Lower leg skin (tissue), 4 donors: ENCODE measurements at regions not wholly inside any gene's neighbourhood (a gene's known extent, or its start where the extent isn't known, plus 50 kb on each side); places are given as distances from the start of the nearest gene placed in this dataset.
A peak's percentile ranks its signal among the peaks of the same experiment; 100 is the strongest.

ENCODE experiments used
- DNase-seq, 2 donors: peaks; one replicate each; pipeline ENCODE4 v3.0.0-alpha.2; 2019; ENCODE audit warnings: low spot score in 2 of 2
- H3K4me3 ChIP-seq: fragments of 200-600 bp; sonication (generic); 2 replicates; pipeline ENCODE4 v1.5.1; 2017; ENCODE audit warnings: mild to moderate bottlenecking, low read depth; ENCODE audit not compliant: poor library complexity, severe bottlenecking
- POLR2A ChIP-seq, 2 donors: fragments of 450-650 bp; IDR thresholded peaks; one replicate each; pipeline ENCODE4 v1.6.1; 2016 to 2017; ENCODE audit warnings: antibody characterized with exemption in 2 of 2, mild to moderate bottlenecking in 1 of 2, moderate library complexity in 1 of 2
- WGBS, 2 donors: methylation state at CpG; one replicate each; pipeline ENCODE4 v1.1.5; 2018; 5-methylcytosine and 5-hydroxymethylcytosine counted together
- intact Hi-C: fragments of 100-400 bp; cut with DNase I; formaldehyde crosslinking; loops from one replicate; pipeline ENCODE4 v1.15.0; 2023; ENCODE audit warnings: low total_unique reads
- TF ChIP-seq, protein P1 (sequence below), 3 donors: fragments of 450-650 bp; IDR thresholded peaks; one replicate each; pipeline ENCODE4 v1.5.1; 2016; ENCODE audit warnings: antibody characterized with exemption in 3 of 3, mild to moderate bottlenecking in 3 of 3, moderate library complexity in 2 of 3

DNA sequence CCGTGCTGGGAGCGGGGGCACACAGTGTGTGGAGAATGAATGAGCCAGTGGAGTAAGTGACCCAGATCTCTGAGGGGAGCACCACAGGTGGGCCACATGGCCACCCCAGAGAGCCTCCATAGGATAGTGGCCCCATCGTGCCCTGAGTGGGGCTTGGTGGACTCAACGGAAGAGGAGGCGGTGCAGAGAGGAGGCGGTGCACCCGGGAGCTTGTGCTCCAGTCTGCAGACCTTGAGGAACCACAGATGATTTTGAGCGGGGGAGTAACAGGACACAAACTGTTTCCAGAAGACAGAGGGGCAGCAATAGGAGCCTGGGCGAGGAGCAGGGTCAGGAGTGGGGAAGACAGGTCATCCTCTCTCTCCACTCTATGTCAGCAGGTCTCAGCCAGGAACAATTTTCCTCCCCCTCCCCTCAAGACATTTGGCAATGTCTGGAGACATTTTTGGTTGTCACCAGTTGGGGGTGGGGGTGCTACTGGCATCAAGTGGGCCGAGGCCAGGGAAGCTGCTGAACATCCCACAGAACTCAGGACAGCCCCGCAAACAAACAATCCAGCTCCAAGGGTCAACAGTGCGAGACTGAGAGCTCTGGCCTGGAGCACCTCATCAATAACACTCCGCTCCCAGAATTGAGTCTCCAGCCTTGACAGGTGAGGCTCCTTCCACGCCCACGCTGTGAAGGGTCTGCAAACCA, 182.2 kb downstream of the USP12 start:
- 73 to 76% methylated on average over 15 of the region's 15 CpGs for WGBS, 2 donors
- intact Hi-C loops, result no loop called here
- no peak for DNase-seq
- TF ChIP-seq, protein P1, sequence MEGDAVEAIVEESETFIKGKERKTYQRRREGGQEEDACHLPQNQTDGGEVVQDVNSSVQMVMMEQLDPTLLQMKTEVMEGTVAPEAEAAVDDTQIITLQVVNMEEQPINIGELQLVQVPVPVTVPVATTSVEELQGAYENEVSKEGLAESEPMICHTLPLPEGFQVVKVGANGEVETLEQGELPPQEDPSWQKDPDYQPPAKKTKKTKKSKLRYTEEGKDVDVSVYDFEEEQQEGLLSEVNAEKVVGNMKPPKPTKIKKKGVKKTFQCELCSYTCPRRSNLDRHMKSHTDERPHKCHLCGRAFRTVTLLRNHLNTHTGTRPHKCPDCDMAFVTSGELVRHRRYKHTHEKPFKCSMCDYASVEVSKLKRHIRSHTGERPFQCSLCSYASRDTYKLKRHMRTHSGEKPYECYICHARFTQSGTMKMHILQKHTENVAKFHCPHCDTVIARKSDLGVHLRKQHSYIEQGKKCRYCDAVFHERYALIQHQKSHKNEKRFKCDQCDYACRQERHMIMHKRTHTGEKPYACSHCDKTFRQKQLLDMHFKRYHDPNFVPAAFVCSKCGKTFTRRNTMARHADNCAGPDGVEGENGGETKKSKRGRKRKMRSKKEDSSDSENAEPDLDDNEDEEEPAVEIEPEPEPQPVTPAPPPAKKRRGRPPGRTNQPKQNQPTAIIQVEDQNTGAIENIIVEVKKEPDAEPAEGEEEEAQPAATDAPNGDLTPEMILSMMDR (IDR thresholded peaks at IDR 0.05), result no peak
- no peak for TF ChIP-seq POLR2A (IDR thresholded peaks at IDR 0.05)
- no peak overlapping the region for H3K4me3 ChIP-seq

DNA sequence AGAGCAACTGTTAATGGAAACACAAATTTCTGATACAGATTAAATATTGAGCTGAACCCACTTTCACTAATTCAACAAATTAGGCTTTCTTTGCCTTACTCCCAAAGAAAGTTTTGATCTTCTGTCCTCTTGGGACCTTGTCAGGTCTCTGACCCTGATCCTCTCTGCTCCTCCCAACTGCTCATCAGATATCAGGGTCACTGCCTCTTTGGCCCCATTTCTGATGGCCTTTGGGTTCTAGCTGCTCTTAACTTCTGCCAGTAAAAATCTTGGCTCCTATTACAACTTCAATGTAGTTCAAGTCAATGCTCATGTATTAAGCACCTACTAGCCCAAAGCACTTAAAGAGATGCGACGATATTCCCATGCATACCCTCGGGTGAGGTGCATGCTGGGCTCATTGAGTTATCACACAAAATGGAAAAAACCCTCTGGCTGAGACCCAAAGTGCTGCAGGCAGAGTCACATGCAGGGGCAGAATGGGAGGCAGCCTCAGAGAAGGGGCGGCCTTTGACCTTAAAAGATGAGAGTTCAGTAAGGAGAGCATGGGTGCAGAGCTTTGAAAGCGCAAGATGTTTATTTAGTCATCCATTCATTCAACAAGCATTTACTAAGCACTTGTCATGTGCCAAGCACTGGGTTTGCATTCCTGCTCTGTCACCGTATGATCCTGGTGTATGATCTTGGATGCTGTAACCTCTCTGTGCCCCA, 183.4 kb downstream of the USP12 start:
- intact Hi-C loops, result no loop called here
- H3K4me3 ChIP-seq, result no peak overlapping the region
- TF ChIP-seq POLR2A (IDR thresholded peaks at IDR 0.05), result no peak
- TF ChIP-seq, protein P1 (IDR thresholded peaks at IDR 0.05), result no peak
- DNase-seq, result no peak
- WGBS, 2 donors, result 49 to 68% methylated on average over 6 of the region's 6 CpGs

DNA sequence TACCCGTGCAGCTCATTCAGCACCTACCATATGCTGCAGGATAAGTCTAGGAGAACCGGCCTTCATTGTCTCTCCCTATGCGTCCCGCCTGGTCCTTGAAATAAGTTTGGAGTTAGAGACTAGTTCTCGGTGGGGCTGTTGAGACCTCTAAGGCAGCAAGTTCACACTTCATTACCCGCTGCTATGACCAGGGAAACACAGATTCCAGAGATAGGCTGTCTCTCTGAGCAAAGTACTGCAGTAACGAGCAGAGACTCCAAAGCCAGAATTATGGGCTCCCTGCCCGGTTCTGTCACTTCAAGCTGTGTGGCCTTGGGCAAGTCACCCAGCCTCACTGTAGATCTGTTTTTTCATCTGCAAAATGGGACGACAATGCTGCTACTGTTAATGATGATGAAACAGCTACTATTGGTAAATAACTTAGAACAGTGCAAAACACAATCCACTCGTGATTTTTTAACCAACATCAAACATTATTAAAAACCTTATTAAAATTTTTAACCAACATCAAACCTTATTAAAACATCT, 184.1 kb downstream of the USP12 start:
- H3K4me3 ChIP-seq, result no peak overlapping the region
- intact Hi-C loops, result no loop called here
- TF ChIP-seq, protein P1 (IDR thresholded peaks at IDR 0.05), result no peak
- TF ChIP-seq POLR2A (IDR thresholded peaks at IDR 0.05), result no peak
- DNase-seq, result no peak
- WGBS, 2 donors, result 58 to 62% methylated on average over 10 of the region's 10 CpGs

DNA sequence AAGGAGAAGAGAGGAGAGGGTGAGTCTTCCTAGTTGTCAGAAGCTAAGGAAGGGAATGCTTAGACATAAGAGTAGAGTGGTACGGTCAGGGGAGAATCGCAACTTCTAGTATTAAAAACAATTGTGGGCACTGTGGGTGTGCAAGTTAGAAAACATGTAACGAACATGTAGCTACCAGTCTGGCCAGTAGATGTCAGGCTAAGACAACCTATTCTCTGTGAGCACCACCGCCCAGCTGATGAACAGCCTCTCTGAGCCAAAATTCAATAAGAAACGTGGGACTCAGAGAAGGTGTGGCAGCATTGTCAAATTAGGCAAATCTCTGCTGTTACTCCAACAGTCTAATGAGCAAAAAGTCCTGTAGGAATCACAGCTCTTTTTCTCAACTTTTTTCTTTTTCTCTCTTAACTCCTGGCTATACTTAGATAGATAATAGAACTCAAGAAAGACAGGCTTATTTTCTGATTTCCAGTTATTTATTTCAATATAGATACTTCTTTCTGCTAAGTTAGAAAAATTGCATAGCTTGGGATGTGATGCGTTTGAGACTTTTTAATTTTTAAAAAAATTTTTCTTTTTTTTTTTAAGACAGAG, 186.2 kb downstream of the USP12 start:
- no peak overlapping the region for H3K4me3 ChIP-seq
- intact Hi-C loops, result no loop called here
- TF ChIP-seq POLR2A (IDR thresholded peaks at IDR 0.05), result no peak
- TF ChIP-seq, protein P1 (IDR thresholded peaks at IDR 0.05), result peak in 1 of 3 donors; percentile 69
- 5 to 9% methylated on average over 6 of the region's 6 CpGs for WGBS, 2 donors
- DNase-seq, result peak in 1 of 2 donors; percentile 77

DNA sequence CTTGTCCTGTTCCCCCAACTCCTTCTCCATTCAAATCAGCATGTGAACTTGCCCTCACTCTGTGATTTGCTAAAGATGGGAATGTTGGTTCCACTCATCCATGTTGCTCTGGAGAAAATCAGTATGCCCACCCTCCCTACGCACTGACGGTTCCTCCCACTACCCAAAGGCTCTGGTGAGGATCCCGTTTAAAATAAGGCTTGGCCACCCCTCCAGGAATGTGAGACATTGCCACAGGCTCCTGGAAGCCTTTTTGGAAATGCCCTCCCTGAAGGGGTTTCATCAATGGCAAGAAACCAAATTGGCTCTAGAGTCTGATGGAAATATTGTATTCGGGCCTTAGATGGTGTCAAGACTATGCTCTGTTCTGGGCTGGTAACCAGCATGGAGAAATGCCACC, 187.3 kb downstream of the USP12 start:
- TF ChIP-seq, protein P1 (IDR thresholded peaks at IDR 0.05), result no peak
- no peak for TF ChIP-seq POLR2A (IDR thresholded peaks at IDR 0.05)
- WGBS, 2 donors, result 75 to 81% methylated on average over 4 of the region's 4 CpGs
- no peak overlapping the region for H3K4me3 ChIP-seq
- intact Hi-C loops, result no loop called here
- no peak for DNase-seq
